ENCODE measurements at regions not wholly inside any gene's neighbourhood (a gene's known extent, or its start where the extent isn't known, plus 50 kb on each side); places are given as distances from the start of the nearest gene placed in this dataset.

- Histone ChIP-seq H3K27me3 (peaks cover 3 to 65% (median 29%) of the 10 kb centered on the region in 9 donors), H3K36me3 (no peaks in the 10 kb centered on the region), H3K9me3 (no peaks in the 10 kb centered on the region), H3K4me1 (no peaks in the 10 kb centered on the region), H3K4me3 (no peak overlapping the region), H3K27ac (no peak overlapping the region)
- no peak for ATAC-seq
- WGBS, 4 donors, result 58 to 71% (median 64%) methylated on average over 19 to 22 of the region's 22 CpGs
- DNase-seq, result no peak
- TF ChIP-seq, protein P1, sequence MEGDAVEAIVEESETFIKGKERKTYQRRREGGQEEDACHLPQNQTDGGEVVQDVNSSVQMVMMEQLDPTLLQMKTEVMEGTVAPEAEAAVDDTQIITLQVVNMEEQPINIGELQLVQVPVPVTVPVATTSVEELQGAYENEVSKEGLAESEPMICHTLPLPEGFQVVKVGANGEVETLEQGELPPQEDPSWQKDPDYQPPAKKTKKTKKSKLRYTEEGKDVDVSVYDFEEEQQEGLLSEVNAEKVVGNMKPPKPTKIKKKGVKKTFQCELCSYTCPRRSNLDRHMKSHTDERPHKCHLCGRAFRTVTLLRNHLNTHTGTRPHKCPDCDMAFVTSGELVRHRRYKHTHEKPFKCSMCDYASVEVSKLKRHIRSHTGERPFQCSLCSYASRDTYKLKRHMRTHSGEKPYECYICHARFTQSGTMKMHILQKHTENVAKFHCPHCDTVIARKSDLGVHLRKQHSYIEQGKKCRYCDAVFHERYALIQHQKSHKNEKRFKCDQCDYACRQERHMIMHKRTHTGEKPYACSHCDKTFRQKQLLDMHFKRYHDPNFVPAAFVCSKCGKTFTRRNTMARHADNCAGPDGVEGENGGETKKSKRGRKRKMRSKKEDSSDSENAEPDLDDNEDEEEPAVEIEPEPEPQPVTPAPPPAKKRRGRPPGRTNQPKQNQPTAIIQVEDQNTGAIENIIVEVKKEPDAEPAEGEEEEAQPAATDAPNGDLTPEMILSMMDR (IDR thresholded peaks at IDR 0.05), result no peak
- no peak for TF ChIP-seq POLR2A (IDR thresholded peaks at IDR 0.05)
- intact Hi-C loops (cut with DNase I), result no loop called here
These were observed 132.8 kb downstream of the RBFOX3 start for GRCh38 chr17:79478051-79478461.

DNA sequence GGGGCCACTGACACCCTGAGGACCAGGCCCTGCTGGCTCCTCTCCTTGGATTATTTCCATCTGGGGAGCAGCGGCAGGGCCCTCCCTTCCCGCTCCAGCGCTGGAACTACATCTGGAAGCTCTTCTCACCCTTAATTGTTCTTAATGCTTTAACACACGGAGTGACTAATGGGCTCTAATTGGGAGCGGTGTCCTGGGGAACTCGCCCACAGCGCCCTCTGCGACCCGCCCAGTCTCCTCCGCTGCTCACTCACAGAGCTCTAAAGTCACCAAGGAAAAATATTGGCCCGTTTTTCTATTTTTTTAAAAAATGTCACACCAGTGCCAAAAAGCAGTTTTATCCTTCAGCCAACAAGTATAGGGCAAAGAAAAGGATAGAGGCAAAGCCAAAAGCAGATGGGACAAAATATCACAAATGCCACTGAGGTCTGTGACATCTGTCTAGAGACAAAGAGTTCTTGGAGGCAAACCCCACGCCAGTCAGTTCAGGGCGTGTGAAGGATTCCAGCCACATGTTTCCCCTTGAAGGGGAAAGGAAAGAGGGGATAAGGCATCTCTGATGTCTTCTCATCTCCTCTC lies 134.7 kb downstream of the RBFOX3 start:
- Histone ChIP-seq H3K4me1 (no peaks in the 10 kb centered on the region), H3K27me3 (peaks cover 0 to 58% (median 20%) of the 10 kb centered on the region in 9 donors), H3K9me3 (no peaks in the 10 kb centered on the region), H3K4me3 (no peak overlapping the region), H3K27ac (no peak overlapping the region), H3K36me3 (no peaks in the 10 kb centered on the region)
- ATAC-seq (no peak), DNase-seq (no peak)
- 28 to 35% (median 30%) methylated on average over 10 to 13 of the region's 13 CpGs for whole genome bisulfite sequencing, 4 donors
- TF ChIP-seq POLR2A (IDR thresholded peaks at IDR 0.05), result no peak
- TF ChIP-seq, protein P1 (IDR thresholded peaks at IDR 0.05), result no peak
- intact Hi-C loops (cut with DNase I), result no loop called here

- no peak for ATAC-seq
- DNase-seq, result no peak
- no peak for TF ChIP-seq POLR2A (IDR thresholded peaks at IDR 0.05)
- TF ChIP-seq, protein P1 (IDR thresholded peaks at IDR 0.05), result no peak
- Histone ChIP-seq H3K9me3 (no peaks in the 10 kb centered on the region), H3K4me1 (no peaks in the 10 kb centered on the region), H3K36me3 (no peaks in the 10 kb centered on the region), H3K4me3 (no peak overlapping the region), H3K27ac (no peak overlapping the region), H3K27me3 (peaks cover 0 to 61% (median 17%) of the 10 kb centered on the region in 9 donors)
- intact Hi-C loops (cut with DNase I), result no loop called here
- WGBS, 4 donors, result 71 to 77% (median 73%) methylated on average over 12 of the region's 12 CpGs
These were observed 136.9 kb downstream of the RBFOX3 start for GRCh38 chr17:79473876-79474440.

DNA sequence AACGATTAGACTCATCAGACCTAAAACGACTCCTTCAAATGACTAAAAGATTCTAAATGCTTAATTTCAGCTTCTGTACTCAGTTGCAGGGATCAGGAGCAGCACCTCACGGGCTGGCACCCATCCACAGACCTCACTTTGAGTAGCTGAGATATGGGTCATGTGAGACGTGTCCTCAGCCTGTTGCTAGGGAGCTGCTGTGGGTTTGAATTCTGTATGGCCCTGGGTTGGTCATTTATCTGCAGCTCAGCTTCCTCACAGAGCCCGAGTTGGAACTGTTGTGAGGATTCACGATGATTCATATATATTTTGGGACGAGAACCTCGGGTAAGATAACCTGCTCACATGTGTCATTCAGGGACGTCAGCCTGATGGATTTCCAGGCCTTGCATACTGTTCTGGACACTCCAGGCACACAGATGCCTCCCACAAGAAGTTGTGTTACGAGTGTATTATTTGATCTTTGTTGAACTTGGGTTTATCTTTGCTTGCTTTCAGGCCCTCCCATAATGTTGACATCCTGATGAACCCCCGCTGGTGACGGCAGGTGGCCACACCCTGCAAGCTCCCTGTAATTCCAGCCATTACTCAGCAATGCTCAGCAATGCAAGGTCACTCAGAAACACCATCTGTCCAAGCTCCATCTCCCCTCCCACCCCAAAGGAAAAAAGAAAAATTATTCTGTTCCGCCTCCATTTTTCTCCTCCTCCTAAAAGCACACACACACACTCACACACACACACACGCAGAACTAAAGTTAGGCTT lies 137.6 kb downstream of the RBFOX3 start:
- Histone ChIP-seq H3K4me3 (no peak overlapping the region), H3K9me3 (no peaks in the 10 kb centered on the region), H3K4me1 (no peaks in the 10 kb centered on the region), H3K27ac (no peak overlapping the region), H3K27me3 (peaks cover 0 to 59% (median 17%) of the 10 kb centered on the region in 9 donors), H3K36me3 (no peaks in the 10 kb centered on the region)
- WGBS, 4 donors, result 50 to 60% (median 52%) methylated on average over 14 of the region's 14 CpGs
- DNase-seq (no peak), ATAC-seq (no peak)
- TF ChIP-seq, protein P1 (IDR thresholded peaks at IDR 0.05), result no peak
- TF ChIP-seq POLR2A (IDR thresholded peaks at IDR 0.05), result no peak
- intact Hi-C loops (cut with DNase I), result no loop called here
